Fibroblast of the conjunctiva (primary cell): ENCODE measurements at regions not wholly inside any gene's neighbourhood (a gene's known extent, or its start where the extent isn't known, plus 50 kb on each side); places are given as distances from the start of the nearest gene placed in this dataset.
"Not testable (repeated sequence)": the region's sequence is repeated elsewhere in the genome, so short reads cannot be mapped to it uniquely, and the experiment has no call there.

Experiments used
- DNase-seq: peaks from one replicate; pipeline ENCODE4 v3.0.0-alpha.2; 2010; ENCODE audit warnings: low read depth

GRCh38 chr3:8423307-8423706 is 78.3 kb upstream of the LMCD1 start:
- DNase-seq, result no peak

- no peak for DNase-seq
These were observed 77.3 kb upstream of the LMCD1 start for GRCh38 chr3:8424281-8424680.

GRCh38 chr3:8436661-8437287 is 64.8 kb upstream of the LMCD1 start:
- no peak for DNase-seq

- no peak for DNase-seq
These were observed 63.0 kb upstream of the LMCD1 start for GRCh38 chr3:8438507-8439079.

- not testable (repeated sequence) for DNase-seq
These were observed 61.5 kb upstream of the LMCD1 start for GRCh38 chr3:8440142-8440541.

GRCh38 chr3:8441969-8442559 is 59.6 kb upstream of the LMCD1 start:
- peak; percentile 36 for DNase-seq

- DNase-seq, result no peak
These were observed 58.5 kb upstream of the LMCD1 start for GRCh38 chr3:8442993-8443650.

GRCh38 chr3:8443829-8444791 is 57.5 kb upstream of the LMCD1 start:
- DNase-seq, result peak; percentile 95

- no peak for DNase-seq
These were observed 56.7 kb upstream of the LMCD1 start for GRCh38 chr3:8444883-8445282.

- peak; percentile 93 for DNase-seq
These were observed 55.8 kb upstream of the LMCD1 start for GRCh38 chr3:8445861-8446260.

- no peak for DNase-seq
These were observed 54.8 kb upstream of the LMCD1 start for GRCh38 chr3:8446845-8447244.

GRCh38 chr3:8450618-8451017 is 51.0 kb upstream of the LMCD1 start:
- no peak for DNase-seq

- no peak for DNase-seq
These were observed 49.9 kb upstream of the LMCD1 start for GRCh38 chr3:8451696-8452095.
